K562 (cell line): ENCODE measurements at regions not wholly inside any gene's neighbourhood (a gene's known extent, or its start where the extent isn't known, plus 50 kb on each side); places are given as distances from the start of the nearest gene placed in this dataset.

Experiments used
- ATAC-seq: fragments of 200-7000 bp; cut with Tn5 transposase; 3 replicates; pipeline ENCODE4 v1.9.1; 2020; ENCODE audit warnings: moderate library complexity
- BruUV-seq: library from RNA; stranded (reverse); fragments of 400-500 nt; replicated peaks from 2 replicates; lab custom pipeline; 2021; lab: Mats Ljungman, UMichigan
- CTCF ChIA-PET: fragments of 300-600 bp; formaldehyde crosslinking; extraction: SDS; loops from one replicate; lab custom pipeline; 2021; ENCODE audit warnings: low intra/inter-chr PET ratio; lab: Yijun Ruan, JAX
- POLR2A ChIA-PET: fragments of 300-600, 350-650 bp; sonication (Branson Sonifier 250); formaldehyde crosslinking; extraction: SDS; loops from one replicate; lab custom pipeline; 2021; ENCODE audit warnings: antibody characterized with exemption, inconsistent platforms; lab: Yijun Ruan, JAX
- DNase-seq, 4 experiments: peaks; one replicate each; pipeline versions ENCODE4 v3.0.0 to v3.0.0-alpha.2; 2011 to 2018; ENCODE audit warnings: low spot score in 3 of 4, mixed read lengths in 3 of 4; ENCODE audit errors: extremely low read depth in 1 of 4
- FAIRE-seq: peaks from 2 replicates; lab custom pipeline; 2011; peaks lifted over from hg19 to GRCh38; lab: Jason Lieb, UNC
- H2AFZ ChIP-seq: 2 replicates; pipeline ENCODE4 v1.6.0; 2011; ENCODE audit warnings: low read depth, low read length, control low read depth, inconsistent platforms
- H3K27ac ChIP-seq: fragments of 200-600 bp; 3 replicates; pipeline ENCODE4 v1.8.0; 2011; ENCODE audit warnings: low read depth, mild to moderate bottlenecking, control low read depth, inconsistent platforms, low read length, moderate library complexity, mixed read lengths; ENCODE audit errors: extremely low read depth
- H3K27me3 ChIP-seq, 2 experiments: fragments of 300-600 bp in 1 of 2; 2 replicates in 1 of 2; 3 replicates in 1 of 2; pipeline versions ENCODE4 v1.6.0 to v1.8.0; 2011; ENCODE audit warnings: inconsistent platforms in 2 of 2, low read length in 2 of 2, mild to moderate bottlenecking in 1 of 2, mixed read lengths in 1 of 2, moderate library complexity in 1 of 2; ENCODE audit not compliant: control insufficient read depth in 2 of 2, insufficient read depth in 2 of 2
- H3K36me3 ChIP-seq: fragments of 300-600 bp; 3 replicates; pipeline ENCODE4 v1.8.0; 2011; ENCODE audit warnings: mild to moderate bottlenecking, low read length, inconsistent platforms; ENCODE audit not compliant: control insufficient read depth, insufficient read depth
- H3K4me1 ChIP-seq, 2 experiments: fragments of 200-600 bp in 1 of 2; replicated peaks in 1 of 2; 2 replicates in 1 of 2; 3 replicates in 1 of 2; pipeline versions ENCODE4 v1.5.1 to v1.8.0; 2011; ENCODE audit warnings: inconsistent platforms in 2 of 2, low read length in 2 of 2, mild to moderate bottlenecking in 1 of 2, mixed read lengths in 1 of 2, moderate library complexity in 1 of 2; ENCODE audit not compliant: control insufficient read depth in 2 of 2, insufficient read depth in 2 of 2
- H3K4me2 ChIP-seq: 2 replicates; pipeline ENCODE4 v1.6.1; 2011; ENCODE audit warnings: low read length, control low read depth, inconsistent platforms, mixed read lengths; ENCODE audit not compliant: insufficient read depth
- H3K4me3 ChIP-seq: fragments of 200-600 bp; sonication (generic), shearing (Covaris generic); 2 replicates; pipeline ENCODE4 v1.5.1; 2016; ENCODE audit warnings: control low read depth, inconsistent platforms
- H3K79me2 ChIP-seq: fragments of 200-600 bp; 3 replicates; pipeline ENCODE4 v1.8.0; 2011; ENCODE audit warnings: low read length, inconsistent platforms; ENCODE audit not compliant: control insufficient read depth, insufficient read depth
- H3K9ac ChIP-seq, 2 experiments: 2 replicates each; pipeline versions ENCODE4 v1.6.0 to v1.6.1; 2011; ENCODE audit warnings: low read depth in 2 of 2, low read length in 2 of 2, control low read depth in 1 of 2, inconsistent platforms in 1 of 2, mild to moderate bottlenecking in 1 of 2, mixed read lengths in 1 of 2; ENCODE audit not compliant: insufficient read depth in 1 of 2
- H3K9me1 ChIP-seq: one replicate; pipeline ENCODE4 v1.6.0; 2011; ENCODE audit warnings: inconsistent platforms, mild to moderate bottlenecking, low read length, moderate library complexity; ENCODE audit not compliant: control insufficient read depth, insufficient read depth
- H3K9me3 ChIP-seq: replicated peaks from 2 replicates; pipeline ENCODE4 v1.5.1; 2011; ENCODE audit warnings: low read depth, low read length, inconsistent platforms; ENCODE audit not compliant: control insufficient read depth, insufficient read depth
- H4K20me1 ChIP-seq: replicated peaks from 2 replicates; pipeline ENCODE4 v1.6.1; 2011; ENCODE audit warnings: low read length, inconsistent platforms, mixed read lengths; ENCODE audit not compliant: control insufficient read depth, insufficient read depth
- C11orf30 ChIP-seq: fragments of 450-650 bp; IDR thresholded peaks from 2 replicates; pipeline ENCODE4 v1.6.1; 2016; ENCODE audit warnings: low read depth, mild to moderate bottlenecking
- CBX5 ChIP-seq: IDR thresholded peaks from 2 replicates; pipeline ENCODE4 v1.6.1; 2014; ENCODE audit warnings: low read depth, borderline replicate concordance
- FOXK2 ChIP-seq, 2 experiments: fragments of 450-650 bp; IDR thresholded peaks in 1 of 2; conservative IDR thresholded peaks in 1 of 2; 2 replicates each; pipeline ENCODE4 v1.6.1; 2016; ENCODE audit warnings: low read depth in 2 of 2, mild to moderate bottlenecking in 1 of 2
- JUNB ChIP-seq: fragments of 450-650 bp; formaldehyde crosslinking; conservative IDR thresholded peaks from 2 replicates; pipeline ENCODE4 v1.4.0; 2020; ENCODE audit warnings: mild to moderate bottlenecking
- NFE2L1 ChIP-seq: fragments of 450-650 bp; IDR thresholded peaks from 2 replicates; pipeline ENCODE4 v1.6.1; 2016; ENCODE audit warnings: missing genetic modification characterization, low read depth, mild to moderate bottlenecking, missing compliant biosample characterization, moderate library complexity, borderline replicate concordance
- PHF21A ChIP-seq: fragments of 450-650 bp; IDR thresholded peaks from 2 replicates; pipeline ENCODE4 v1.6.1; 2017; ENCODE audit warnings: low read depth, borderline replicate concordance
- PML ChIP-seq: IDR thresholded peaks from 2 replicates; pipeline ENCODE4 v1.6.1; 2012; ENCODE audit warnings: low read length, inconsistent platforms
- RBBP5 ChIP-seq: fragments of 200-600 bp; sonication (generic); IDR thresholded peaks from 2 replicates; pipeline ENCODE4 v1.6.1; 2012; ENCODE audit warnings: borderline replicate concordance, mild to moderate bottlenecking, low read length, control low read depth, inconsistent platforms; ENCODE audit not compliant: insufficient read depth, poor library complexity, severe bottlenecking
- RBFOX2 ChIP-seq: fragments of 200-400 bp; formaldehyde crosslinking; IDR thresholded peaks from 2 replicates; pipeline ENCODE4 v1.6.1; 2017; ENCODE audit warnings: low read depth, mild to moderate bottlenecking, low read length, moderate library complexity
- SOX6 ChIP-seq: fragments of 450-650 bp; IDR thresholded peaks from 2 replicates; pipeline ENCODE4 v1.6.1; 2014; ENCODE audit warnings: mild to moderate bottlenecking
- SRSF9 ChIP-seq: fragments of 200-400 bp; formaldehyde crosslinking; IDR thresholded peaks from 2 replicates; pipeline ENCODE4 v1.6.1; 2017; ENCODE audit warnings: low read depth, low read length, borderline replicate concordance
- ZNF140 ChIP-seq: fragments of 250-450 bp; sonication (Bioruptor Pico); IDR thresholded peaks from 2 replicates; pipeline ENCODE4 v1.8.0; 2021; ENCODE audit warnings: moderate library complexity, mild to moderate bottlenecking, inconsistent platforms
- ZNF764 ChIP-seq: fragments of 250-450 bp; sonication (Bioruptor Pico); IDR thresholded peaks from 2 replicates; pipeline ENCODE4 v1.4.0; 2020; ENCODE audit warnings: low read depth, mild to moderate bottlenecking, moderate library complexity
- WGBS: fragments of 100-300 bp; shearing (Covaris generic); methylation state at CpG from one replicate; pipeline ENCODE4 v1.1.6; 2016; ENCODE audit warnings: low coverage, mixed read lengths; ENCODE audit not compliant: insufficient coverage; ENCODE audit errors: missing lambda C conversion rate; 5-methylcytosine and 5-hydroxymethylcytosine counted together
- in situ Hi-C: fragments of 300-500 bp; cut with MboI; formaldehyde crosslinking; loops from 4 replicates; pipeline ENCODE4 v1.15.0; 2018; ENCODE audit warnings: inconsistent platforms, mixed read lengths
- intact Hi-C: fragments of 100-400 bp; cut with micrococcal nuclease; formaldehyde crosslinking; loops from 2 replicates; pipeline ENCODE4 v1.14.2; 2022
- TF ChIP-seq, protein P1 (sequence below): fragments of 450-650 bp; IDR thresholded peaks from 2 replicates; pipeline ENCODE4 v1.7.1; 2018; ENCODE audit warnings: mild to moderate bottlenecking, low read depth; ENCODE audit not compliant: partially characterized antibody

DNA sequence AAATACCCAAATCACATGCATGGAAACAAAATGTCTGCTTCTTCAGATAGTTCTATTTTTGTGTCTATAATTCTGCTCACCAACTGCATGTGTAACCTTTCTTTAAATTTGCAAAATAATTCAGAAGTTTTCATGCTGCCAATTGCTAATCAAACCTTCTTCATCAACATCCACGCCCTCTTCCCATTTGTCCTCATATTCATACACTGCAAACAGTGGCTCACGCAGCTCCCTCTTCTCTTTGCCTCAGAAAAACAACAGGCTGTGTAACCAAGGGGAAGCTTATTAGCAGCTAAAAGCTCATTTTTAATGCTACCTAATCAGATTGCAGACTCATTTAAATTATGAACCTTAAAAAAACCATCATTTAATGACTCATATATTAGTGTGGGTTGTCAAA, 555.0 kb upstream of the EPHA7 start:
- Histone ChIP-seq H3K27me3 (no peaks in the 10 kb centered on the region), H3K9me1 (no peaks in the 10 kb centered on the region), H3K79me2 (no peaks in the 10 kb centered on the region), H2AFZ (no peak overlapping the region), H3K9me3 (no peaks in the 10 kb centered on the region; the same call in 1 of the 2 replicates), H3K4me3 (no peak overlapping the region), H3K9ac (no peak overlapping the region), H4K20me1 (no peaks in the 10 kb centered on the region), H3K4me1 (no peaks in the 10 kb centered on the region), H3K36me3 (no peaks in the 10 kb centered on the region), H3K4me2 (no peak overlapping the region), H3K27ac (no peak overlapping the region)
- no peak for TF ChIP-seq SOX6
- TF ChIP-seq PML = no peak
- TF ChIP-seq C11orf30 = no peak
- TF ChIP-seq RBBP5 = no peak
- no peak for TF ChIP-seq SRSF9
- no peak for TF ChIP-seq CBX5
- no peak for TF ChIP-seq PHF21A
- no peak for TF ChIP-seq RBFOX2
- no peak for TF ChIP-seq ZNF140 (CRISPR knock-in tag)
- TF ChIP-seq JUNB (CRISPR knock-in tag) = no peak
- no peak for TF ChIP-seq ZNF764 (CRISPR knock-in tag)
- no peak for TF ChIP-seq FOXK2 (conservative IDR thresholded peaks at IDR 0.05 in 1 of 2, IDR thresholded peaks at IDR 0.05 in 1 of 2; ENCODE audit: low read depth in 2 of 2)
- no peak for TF ChIP-seq NFE2L1 (tag)
- TF ChIP-seq, protein P1, sequence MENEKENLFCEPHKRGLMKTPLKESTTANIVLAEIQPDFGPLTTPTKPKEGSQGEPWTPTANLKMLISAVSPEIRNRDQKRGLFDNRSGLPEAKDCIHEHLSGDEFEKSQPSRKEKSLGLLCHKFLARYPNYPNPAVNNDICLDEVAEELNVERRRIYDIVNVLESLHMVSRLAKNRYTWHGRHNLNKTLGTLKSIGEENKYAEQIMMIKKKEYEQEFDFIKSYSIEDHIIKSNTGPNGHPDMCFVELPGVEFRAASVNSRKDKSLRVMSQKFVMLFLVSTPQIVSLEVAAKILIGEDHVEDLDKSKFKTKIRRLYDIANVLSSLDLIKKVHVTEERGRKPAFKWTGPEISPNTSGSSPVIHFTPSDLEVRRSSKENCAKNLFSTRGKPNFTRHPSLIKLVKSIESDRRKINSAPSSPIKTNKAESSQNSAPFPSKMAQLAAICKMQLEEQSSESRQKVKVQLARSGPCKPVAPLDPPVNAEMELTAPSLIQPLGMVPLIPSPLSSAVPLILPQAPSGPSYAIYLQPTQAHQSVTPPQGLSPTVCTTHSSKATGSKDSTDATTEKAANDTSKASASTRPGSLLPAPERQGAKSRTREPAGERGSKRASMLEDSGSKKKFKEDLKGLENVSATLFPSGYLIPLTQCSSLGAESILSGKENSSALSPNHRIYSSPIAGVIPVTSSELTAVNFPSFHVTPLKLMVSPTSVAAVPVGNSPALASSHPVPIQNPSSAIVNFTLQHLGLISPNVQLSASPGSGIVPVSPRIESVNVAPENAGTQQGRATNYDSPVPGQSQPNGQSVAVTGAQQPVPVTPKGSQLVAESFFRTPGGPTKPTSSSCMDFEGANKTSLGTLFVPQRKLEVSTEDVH = no peak
- no peak for ATAC-seq
- BruUV-seq = no TSS peak
- CTCF ChIA-PET = no interaction called here
- WGBS = 0% methylated on average over 1 of the region's 2 CpGs
- POLR2A ChIA-PET = no interaction called here
- intact Hi-C loops = no loop called here
- in situ Hi-C loops = no loop called here
- no peak for FAIRE-seq
- DNase-seq = no peak
